Fibroblast of lung (primary cell): ENCODE measurements at regions not wholly inside any gene's neighbourhood (a gene's known extent, or its start where the extent isn't known, plus 50 kb on each side); places are given as distances from the start of the nearest gene placed in this dataset.
A peak's percentile ranks its signal among the peaks of the same experiment; 100 is the strongest.

Experiments
- DNase-seq, 2 donors: peaks; one replicate each; pipeline versions ENCODE4 v3.0.0 to v3.0.0-alpha.2; 2010; ENCODE audit warnings: low read depth in 2 of 2
- H2AFZ ChIP-seq: 2 replicates; pipeline ENCODE4 v1.5.1; 2012; ENCODE audit warnings: low read length, control low read depth, inconsistent platforms
- H3K27ac ChIP-seq: 2 replicates; pipeline ENCODE4 v1.5.1; 2011; ENCODE audit warnings: low read length, control low read depth; ENCODE audit not compliant: insufficient read depth
- H3K27me3 ChIP-seq: 2 replicates; pipeline ENCODE4 v1.5.1; 2011; ENCODE audit warnings: mild to moderate bottlenecking, low read length; ENCODE audit not compliant: control insufficient read depth, insufficient read depth
- H3K36me3 ChIP-seq: 2 replicates; pipeline ENCODE4 v1.5.1; 2011; ENCODE audit warnings: low read length; ENCODE audit not compliant: control insufficient read depth, insufficient read depth
- H3K4me1 ChIP-seq: 2 replicates; pipeline ENCODE4 v1.5.1; 2011; ENCODE audit warnings: low read length; ENCODE audit not compliant: control insufficient read depth, insufficient read depth; ENCODE audit errors: extremely low read depth
- H3K4me2 ChIP-seq: 2 replicates; pipeline ENCODE4 v1.5.1; 2011; ENCODE audit warnings: low read length, control low read depth; ENCODE audit not compliant: insufficient read depth; ENCODE audit errors: extremely low read depth
- H3K4me3 ChIP-seq, 4 experiments: fragments of 200-600 bp in 1 of 4; sonication (generic) in 1 of 4; replicated peaks in 1 of 4; 2 replicates each; pipeline ENCODE4 v1.5.1; 2011 to 2016; ENCODE audit warnings: low read length in 4 of 4, low read depth in 3 of 4, mild to moderate bottlenecking in 3 of 4, control low read depth in 2 of 4, inconsistent platforms in 1 of 4, mixed read lengths in 1 of 4; ENCODE audit not compliant: insufficient read depth in 1 of 4; ENCODE audit errors: control extremely low read depth in 1 of 4
- H3K79me2 ChIP-seq: 2 replicates; pipeline ENCODE4 v1.5.1; 2012; ENCODE audit warnings: mild to moderate bottlenecking, low read length, inconsistent platforms; ENCODE audit not compliant: control insufficient read depth, insufficient read depth
- H3K9ac ChIP-seq: 2 replicates; pipeline ENCODE4 v1.5.1; 2011; ENCODE audit warnings: mild to moderate bottlenecking, low read length, control low read depth; ENCODE audit not compliant: insufficient read depth
- H3K9me3 ChIP-seq: 2 replicates; pipeline ENCODE4 v1.5.1; 2012; ENCODE audit warnings: low read depth, low read length; ENCODE audit not compliant: control insufficient read depth, insufficient read depth
- H4K20me1 ChIP-seq: 2 replicates; pipeline ENCODE4 v1.5.1; 2011; ENCODE audit warnings: low read length; ENCODE audit not compliant: control insufficient read depth, insufficient read depth; ENCODE audit errors: extremely low read depth
- CTCF ChIP-seq, 2 donors: IDR thresholded peaks in 1 of 2; conservative IDR thresholded peaks in 1 of 2; 1 replicate in 1 of 2; 2 replicates in 1 of 2; pipeline ENCODE4 v1.5.1; 2011 to 2012; ENCODE audit warnings: low read length in 2 of 2, control low read depth in 1 of 2, inconsistent platforms in 1 of 2, low read depth in 1 of 2, mild to moderate bottlenecking in 1 of 2
- EZH2 ChIP-seq: IDR thresholded peaks from 2 replicates; pipeline ENCODE4 v1.5.1; 2012; ENCODE audit warnings: low read length, control low read depth, mild to moderate bottlenecking; ENCODE audit errors: missing control alignments

DNA sequence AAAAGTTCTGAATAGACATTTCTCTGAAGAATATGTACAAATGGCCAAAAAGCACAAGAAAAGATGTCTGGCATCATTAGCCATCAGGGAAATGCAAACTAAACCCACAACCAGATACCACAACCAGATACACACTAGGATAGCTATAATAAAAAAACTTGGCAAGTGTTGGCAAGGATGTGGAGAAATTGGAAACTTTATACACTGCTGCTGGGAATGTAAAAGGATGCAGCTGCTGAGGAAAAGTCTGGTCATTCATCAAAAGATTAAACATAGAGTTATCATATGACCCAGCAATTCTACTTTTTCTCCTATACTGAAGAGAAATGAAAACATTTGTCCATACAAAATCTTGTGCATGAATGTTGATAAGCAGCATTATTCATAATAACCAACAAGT, 92.3 kb downstream of the UCHL1 start:
- Histone ChIP-seq H3K4me3 (no peak overlapping the region), H3K4me2 (no peak overlapping the region), H3K27ac (no peak overlapping the region), H3K79me2 (no peaks in the 10 kb centered on the region), H3K27me3 (no peaks in the 10 kb centered on the region), H3K36me3 (no peaks in the 10 kb centered on the region), H3K9ac (no peak overlapping the region), H3K9me3 (no peaks in the 10 kb centered on the region), H4K20me1 (no peaks in the 10 kb centered on the region), H2AFZ (no peak overlapping the region), H3K4me1 (no peaks in the 10 kb centered on the region)
- peak in 1 of 2 donors; percentile 14 for DNase-seq
- TF ChIP-seq CTCF (conservative IDR thresholded peaks at IDR 0.05 in 1 of 2, IDR thresholded peaks at IDR 0.05 in 1 of 2; ENCODE audit: low read depth in 1 of 2, low read length in 2 of 2) (no peak), EZH2 (no peak)

DNA sequence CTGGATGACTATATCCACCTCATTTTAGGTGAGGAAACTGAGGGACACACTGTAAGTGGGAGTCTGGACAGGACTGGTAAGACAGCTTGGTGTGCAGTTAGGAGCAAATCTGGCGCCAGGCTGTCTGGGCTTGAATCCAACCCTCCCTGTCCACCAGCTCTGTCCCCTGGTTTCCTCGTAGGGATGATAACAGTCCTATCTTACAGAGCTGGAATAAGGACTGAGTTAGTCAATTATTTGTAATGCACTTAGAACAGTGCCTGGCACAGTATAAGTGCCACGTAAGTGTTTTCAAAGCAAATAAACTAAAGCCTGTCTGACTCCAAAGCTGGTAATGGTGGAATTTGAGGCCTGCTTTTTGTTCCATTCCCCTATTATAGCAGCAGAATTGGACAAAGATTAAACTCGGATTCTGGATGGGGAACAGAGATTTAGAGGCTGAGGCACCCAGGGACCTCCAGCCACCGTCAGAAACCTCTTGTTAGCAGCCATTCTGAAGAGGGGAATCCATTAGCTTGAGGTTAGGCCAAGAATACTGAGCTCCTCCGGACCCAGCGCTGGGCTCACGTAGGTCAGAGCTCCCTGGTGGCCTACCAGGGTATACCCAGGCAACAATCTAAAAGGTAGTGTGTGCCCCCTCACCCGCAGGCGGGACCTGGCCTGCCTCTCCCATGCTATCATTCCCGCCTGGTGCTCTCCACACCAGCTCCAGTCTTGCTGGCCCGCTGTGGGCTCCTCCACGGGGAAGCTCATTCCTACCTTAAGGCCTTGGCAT, 102.1 kb downstream of the UCHL1 start:
- Histone ChIP-seq H3K27ac (no peak overlapping the region), H3K9me3 (no peaks in the 10 kb centered on the region)
- peak; percentile 18 to 55 for DNase-seq

DNA sequence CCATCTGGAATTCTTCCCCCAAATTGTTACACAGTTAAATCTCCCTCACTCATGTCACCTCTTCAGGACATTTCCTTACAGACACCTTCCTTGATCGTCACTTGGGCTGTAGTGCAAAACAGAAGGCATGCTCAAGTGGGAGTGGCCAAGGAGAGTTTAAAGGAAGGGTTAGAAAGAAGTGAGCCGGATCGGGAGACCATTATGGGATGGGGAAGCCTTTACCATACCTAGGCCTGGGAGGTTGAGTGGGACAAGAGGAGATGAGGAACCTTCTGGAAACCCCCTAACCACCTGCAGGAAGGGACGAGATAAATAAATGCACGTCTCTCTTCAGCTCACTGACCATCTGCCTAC, 102.7 kb downstream of the UCHL1 start:
- DNase-seq = no peak
- Histone ChIP-seq H3K9me3 (no peaks in the 10 kb centered on the region), H4K20me1 (no peaks in the 10 kb centered on the region), H3K9ac (no peak overlapping the region), H3K4me1 (peaks cover 2% of the 10 kb centered on the region), H3K4me2 (no peak overlapping the region), H2AFZ (no peak overlapping the region), H3K4me3 (no peak overlapping the region), H3K36me3 (no peaks in the 10 kb centered on the region), H3K27ac (no peak overlapping the region), H3K79me2 (no peaks in the 10 kb centered on the region), H3K27me3 (peaks cover 8% of the 10 kb centered on the region)
- no peak for TF ChIP-seq EZH2
- TF ChIP-seq CTCF (conservative IDR thresholded peaks at IDR 0.05 in 1 of 2, IDR thresholded peaks at IDR 0.05 in 1 of 2; ENCODE audit: low read depth in 1 of 2, low read length in 2 of 2) = no peak

More for the DNA sequence above, 102.1 kb downstream of the UCHL1 start:
- no peaks in the 10 kb centered on the region for H4K20me1 ChIP-seq
- TF ChIP-seq EZH2 (no peak), CTCF (conservative IDR thresholded peaks at IDR 0.05 in 1 of 2, IDR thresholded peaks at IDR 0.05 in 1 of 2; ENCODE audit: low read depth in 1 of 2, low read length in 2 of 2) (no peak)
- no peaks in the 10 kb centered on the region for H3K36me3 ChIP-seq
- H3K79me2 ChIP-seq = no peaks in the 10 kb centered on the region
- H3K9ac ChIP-seq = no peak overlapping the region
- H3K4me3 ChIP-seq = no peak overlapping the region
- no peak overlapping the region for H3K4me2 ChIP-seq
- H2AFZ ChIP-seq = no peak overlapping the region
- peaks cover 2% of the 10 kb centered on the region for H3K4me1 ChIP-seq
- H3K27me3 ChIP-seq = peaks cover 8% of the 10 kb centered on the region
